Body of pancreas (tissue), 4 donors: ENCODE measurements at regions not wholly inside any gene's neighbourhood (a gene's known extent, or its start where the extent isn't known, plus 50 kb on each side); places are given as distances from the start of the nearest gene placed in this dataset.

Experiments
- CTCF ChIP-seq, 7 experiments: fragments of 450-650 bp in 4 of 7; fragments of 200-600 bp in 3 of 7; sonication (generic) in 3 of 7; IDR thresholded peaks; one replicate each; pipeline ENCODE4 v1.5.1; 2016 to 2019; ENCODE audit warnings: antibody characterized with exemption in 7 of 7
- POLR2A ChIP-seq, 3 donors: fragments of 450-650 bp; IDR thresholded peaks; one replicate each; pipeline ENCODE4 v1.6.1; 2016; ENCODE audit warnings: antibody characterized with exemption in 3 of 3, mild to moderate bottlenecking in 2 of 3

GRCh38 chr12:78403136-78403535, 461.4 kb upstream of the SYT1 start:
- TF ChIP-seq CTCF (IDR thresholded peaks at IDR 0.05) = no peak
- TF ChIP-seq POLR2A (IDR thresholded peaks at IDR 0.05) = no peak
